Lower lobe of right lung (tissue), 2 donors: ENCODE measurements at regions not wholly inside any gene's neighbourhood (a gene's known extent, or its start where the extent isn't known, plus 50 kb on each side); places are given as distances from the start of the nearest gene placed in this dataset.

Experiments
- ATAC-seq, 2 donors: fragments of 200-7000 bp; cut with Tn5 transposase; one replicate each; pipeline ENCODE4 v1.9.1; 2020 to 2022; ENCODE audit warnings: mild to moderate bottlenecking in 2 of 2, moderate library complexity in 2 of 2
- DNase-seq: peaks from one replicate; pipeline ENCODE4 v3.0.0-alpha.2; 2020
- H3K27ac ChIP-seq: fragments of 200-600 bp; one replicate; pipeline ENCODE4 v1.8.0; 2022
- H3K27me3 ChIP-seq: fragments of 200-600 bp; one replicate; pipeline ENCODE4 v1.8.0; 2022; ENCODE audit warnings: low read depth
- H3K36me3 ChIP-seq: fragments of 200-600 bp; one replicate; pipeline ENCODE4 v1.8.0; 2022; ENCODE audit warnings: mild to moderate bottlenecking
- H3K4me1 ChIP-seq: fragments of 200-600 bp; one replicate; pipeline ENCODE4 v1.8.0; 2022
- H3K4me3 ChIP-seq: fragments of 200-600 bp; one replicate; pipeline ENCODE4 v1.8.0; 2022; ENCODE audit warnings: mild to moderate bottlenecking
- H3K9me3 ChIP-seq: fragments of 200-600 bp; one replicate; pipeline ENCODE4 v1.8.0; 2022
- CTCF ChIP-seq: fragments of 200-600 bp; IDR thresholded peaks from one replicate; pipeline ENCODE4 v1.8.0; 2022; ENCODE audit warnings: antibody characterized with exemption, mild to moderate bottlenecking
- intact Hi-C: fragments of 100-400 bp; cut with DNase I; formaldehyde crosslinking; loops from one replicate; pipeline ENCODE4 v1.11.0; 2022
- donor health status: DM: no; HTN: yes; CAD: no; lungs with severe emphysema.

GRCh38 chr6:81940451-81940985 is 188.0 kb upstream of the TENT5A start:
- ATAC-seq (no peak), DNase-seq (no peak)
- peaks cover 14% of the 10 kb centered on the region for H3K4me1 ChIP-seq
- no peak overlapping the region for H3K4me3 ChIP-seq
- no peaks in the 10 kb centered on the region for H3K9me3 ChIP-seq
- no peaks in the 10 kb centered on the region for H3K27me3 ChIP-seq
- intact Hi-C loops = no loop called here
- no peak overlapping the region for H3K27ac ChIP-seq
- H3K36me3 ChIP-seq = no peaks in the 10 kb centered on the region
- no peak for TF ChIP-seq CTCF

DNA sequence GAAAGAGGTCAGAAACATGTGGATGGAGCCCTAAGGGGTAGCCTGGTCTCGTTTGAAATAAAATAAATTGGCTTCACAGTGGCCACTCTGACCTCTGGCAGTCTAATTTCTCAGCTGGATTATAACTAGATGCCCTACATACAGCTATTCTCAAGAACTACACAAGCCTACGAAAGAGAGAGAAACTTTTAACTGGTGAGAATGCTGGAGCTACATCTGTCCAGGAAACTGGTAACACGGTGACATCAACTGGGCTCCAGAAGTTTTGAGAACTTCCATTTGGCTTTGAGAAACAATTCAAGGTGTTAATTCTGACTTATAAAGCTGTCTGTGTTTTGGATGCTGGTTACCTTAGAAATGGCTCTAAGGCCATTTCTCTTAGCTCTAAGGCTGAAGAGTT is 187.3 kb upstream of the TENT5A start:
- Histone ChIP-seq H3K4me3 (no peak overlapping the region), H3K27ac (no peak overlapping the region), H3K9me3 (no peaks in the 10 kb centered on the region), H3K36me3 (no peaks in the 10 kb centered on the region), H3K27me3 (no peaks in the 10 kb centered on the region), H3K4me1 (peaks cover 14% of the 10 kb centered on the region)
- TF ChIP-seq CTCF = no peak
- intact Hi-C loops = no loop called here
- DNase-seq (no peak), ATAC-seq (no peak)

- intact Hi-C loops = no loop called here
- Histone ChIP-seq H3K4me1 (peaks cover 14% of the 10 kb centered on the region), H3K4me3 (no peak overlapping the region), H3K27me3 (no peaks in the 10 kb centered on the region), H3K36me3 (no peaks in the 10 kb centered on the region), H3K27ac (no peak overlapping the region), H3K9me3 (no peaks in the 10 kb centered on the region)
- DNase-seq (no peak), ATAC-seq (peak in 1 of 2 donors; percentile 33)
- no peak for TF ChIP-seq CTCF
These were observed 186.7 kb upstream of the TENT5A start for GRCh38 chr6:81938991-81939732.

GRCh38 chr6:81938014-81938856 is 185.8 kb upstream of the TENT5A start:
- intact Hi-C loops = no loop called here
- TF ChIP-seq CTCF = no peak
- H3K4me3 ChIP-seq = no peak overlapping the region
- H3K36me3 ChIP-seq = no peaks in the 10 kb centered on the region
- no peak overlapping the region for H3K27ac ChIP-seq
- no peaks in the 10 kb centered on the region for H3K9me3 ChIP-seq
- no peaks in the 10 kb centered on the region for H3K27me3 ChIP-seq
- ATAC-seq (peak; percentile 65 to 82), DNase-seq (no peak)
- peaks cover 14% of the 10 kb centered on the region for H3K4me1 ChIP-seq

- H3K9me3 ChIP-seq = no peaks in the 10 kb centered on the region
- H3K27me3 ChIP-seq = no peaks in the 10 kb centered on the region
- H3K27ac ChIP-seq = no peak overlapping the region
- intact Hi-C loops = no loop called here
- no peak for TF ChIP-seq CTCF
- DNase-seq = no peak
- ATAC-seq = no peak
- peaks cover 14% of the 10 kb centered on the region for H3K4me1 ChIP-seq
- H3K36me3 ChIP-seq = no peaks in the 10 kb centered on the region
- H3K4me3 ChIP-seq = no peak overlapping the region
These were observed 184.9 kb upstream of the TENT5A start for GRCh38 chr6:81937296-81937937.
